ENCODE measurements at regions not wholly inside any gene's neighbourhood (a gene's known extent, or its start where the extent isn't known, plus 50 kb on each side); places are given as distances from the start of the nearest gene placed in this dataset.

GRCh38 chr9:12464910-12465512, 228.2 kb upstream of the TYRP1 start:
- peak; percentile 65 for DNase-seq
- in situ Hi-C loops (cut with MboI; ENCODE audit: low pct_unique_long_range_greater_than_20kb, low sequenced_read_pairs): no loop called here

- DNase-seq: no peak
- in situ Hi-C loops (cut with MboI; ENCODE audit: low pct_unique_long_range_greater_than_20kb, low sequenced_read_pairs): no loop called here
These were observed 224.1 kb upstream of the TYRP1 start for GRCh38 chr9:12469084-12469483.

- no peak for DNase-seq
- in situ Hi-C loops (cut with MboI; ENCODE audit: low pct_unique_long_range_greater_than_20kb, low sequenced_read_pairs): no loop called here
These were observed 198.8 kb upstream of the TYRP1 start for GRCh38 chr9:12494411-12494810.

- DNase-seq: no peak
- in situ Hi-C loops (cut with MboI; ENCODE audit: low pct_unique_long_range_greater_than_20kb, low sequenced_read_pairs): no loop called here
These were observed 195.4 kb upstream of the TYRP1 start for GRCh38 chr9:12497790-12498189.

- in situ Hi-C loops (cut with MboI; ENCODE audit: low pct_unique_long_range_greater_than_20kb, low sequenced_read_pairs): no loop called here
- DNase-seq: no peak
These were observed 190.7 kb upstream of the TYRP1 start for GRCh38 chr9:12502520-12502919.

GRCh38 chr9:12503606-12504122, 189.5 kb upstream of the TYRP1 start:
- DNase-seq: no peak
- in situ Hi-C loops (cut with MboI; ENCODE audit: low pct_unique_long_range_greater_than_20kb, low sequenced_read_pairs): no loop called here

GRCh38 chr9:12510551-12510950, 182.6 kb upstream of the TYRP1 start:
- in situ Hi-C loops (cut with MboI; ENCODE audit: low pct_unique_long_range_greater_than_20kb, low sequenced_read_pairs): no loop called here
- DNase-seq: no peak

- DNase-seq: no peak
- in situ Hi-C loops (cut with MboI; ENCODE audit: low pct_unique_long_range_greater_than_20kb, low sequenced_read_pairs): no loop called here
These were observed 181.5 kb upstream of the TYRP1 start for GRCh38 chr9:12511726-12512125.

GRCh38 chr9:12516031-12516430, 177.2 kb upstream of the TYRP1 start:
- no peak for DNase-seq
- in situ Hi-C loops (cut with MboI; ENCODE audit: low pct_unique_long_range_greater_than_20kb, low sequenced_read_pairs): no loop called here

GRCh38 chr9:12516573-12516972, 176.6 kb upstream of the TYRP1 start:
- in situ Hi-C loops (cut with MboI; ENCODE audit: low pct_unique_long_range_greater_than_20kb, low sequenced_read_pairs): no loop called here
- no peak for DNase-seq

- in situ Hi-C loops (cut with MboI; ENCODE audit: low pct_unique_long_range_greater_than_20kb, low sequenced_read_pairs): no loop called here
- no peak for DNase-seq
These were observed 154.2 kb upstream of the TYRP1 start for GRCh38 chr9:12538842-12539579.

- no peak for DNase-seq
- in situ Hi-C loops (cut with MboI; ENCODE audit: low pct_unique_long_range_greater_than_20kb, low sequenced_read_pairs): no loop called here
These were observed 153.6 kb upstream of the TYRP1 start for GRCh38 chr9:12539580-12539975.

GRCh38 chr9:12544700-12545099, 148.5 kb upstream of the TYRP1 start:
- no peak for DNase-seq
- in situ Hi-C loops (cut with MboI; ENCODE audit: low pct_unique_long_range_greater_than_20kb, low sequenced_read_pairs): no loop called here

GRCh38 chr9:12554636-12555035, 138.5 kb upstream of the TYRP1 start:
- DNase-seq: peak; percentile 42
- in situ Hi-C loops (cut with MboI; ENCODE audit: low pct_unique_long_range_greater_than_20kb, low sequenced_read_pairs): no loop called here

GRCh38 chr9:12566404-12567090, 126.6 kb upstream of the TYRP1 start:
- in situ Hi-C loops (cut with MboI; ENCODE audit: low pct_unique_long_range_greater_than_20kb, low sequenced_read_pairs): no loop called here
- DNase-seq: no peak

- DNase-seq: no peak
- in situ Hi-C loops (cut with MboI; ENCODE audit: low pct_unique_long_range_greater_than_20kb, low sequenced_read_pairs): no loop called here
These were observed 108.3 kb upstream of the TYRP1 start for GRCh38 chr9:12584656-12585522.

GRCh38 chr9:12595400-12595799, 97.8 kb upstream of the TYRP1 start:
- DNase-seq: no peak
- in situ Hi-C loops (cut with MboI; ENCODE audit: low pct_unique_long_range_greater_than_20kb, low sequenced_read_pairs): no loop called here

GRCh38 chr9:12604164-12604821, 88.9 kb upstream of the TYRP1 start:
- no peak for DNase-seq

GRCh38 chr9:12612211-12612770, 80.9 kb upstream of the TYRP1 start:
- in situ Hi-C loops (cut with MboI; ENCODE audit: low pct_unique_long_range_greater_than_20kb, low sequenced_read_pairs): no loop called here
- DNase-seq: no peak

More at GRCh38 chr9:12604164-12604821, 88.9 kb upstream of the TYRP1 start:
- in situ Hi-C loops (cut with MboI; ENCODE audit: low pct_unique_long_range_greater_than_20kb, low sequenced_read_pairs): no loop called here

Measured in KBM-7 (cell line).